ENCODE measurements at regions not wholly inside any gene's neighbourhood (a gene's known extent, or its start where the extent isn't known, plus 50 kb on each side); places are given as distances from the start of the nearest gene placed in this dataset.

- no peak overlapping the region for H3K27ac Mint-ChIP-seq
- peaks cover 5% of the 10 kb centered on the region for H3K9me3 Mint-ChIP-seq
- H3K4me1 Mint-ChIP-seq (ENCODE audit: low read depth): no peaks in the 10 kb centered on the region
- no peaks in the 10 kb centered on the region for H3K36me3 Mint-ChIP-seq (ENCODE audit: low read depth)
- H3K27me3 Mint-ChIP-seq: no peaks in the 10 kb centered on the region
- no peak for DNase-seq
- no peak overlapping the region for H3K4me3 Mint-ChIP-seq
Measured at GRCh38 chr4:181507938-181508337, 735.3 kb upstream of the TENM3 start.

GRCh38 chr4:181508601-181509000 is 734.6 kb upstream of the TENM3 start:
- Mint-ChIP-seq H3K4me1 (ENCODE audit: low read depth) (no peaks in the 10 kb centered on the region), H3K4me3 (no peak overlapping the region), H3K9me3 (peaks cover 5% of the 10 kb centered on the region), H3K27me3 (no peaks in the 10 kb centered on the region), H3K36me3 (ENCODE audit: low read depth) (no peaks in the 10 kb centered on the region), H3K27ac (no peak overlapping the region)
- DNase-seq: no peak

- no peaks in the 10 kb centered on the region for H3K36me3 Mint-ChIP-seq (ENCODE audit: low read depth)
- H3K4me1 Mint-ChIP-seq (ENCODE audit: low read depth): no peaks in the 10 kb centered on the region
- no peak for DNase-seq
- no peak overlapping the region for H3K4me3 Mint-ChIP-seq
- peaks cover 5% of the 10 kb centered on the region for H3K9me3 Mint-ChIP-seq
- H3K27ac Mint-ChIP-seq: no peak overlapping the region
- H3K27me3 Mint-ChIP-seq: no peaks in the 10 kb centered on the region
Measured at GRCh38 chr4:181509073-181509472, 734.1 kb upstream of the TENM3 start.

- no peak for DNase-seq
- no peaks in the 10 kb centered on the region for H3K4me1 Mint-ChIP-seq (ENCODE audit: low read depth)
- H3K36me3 Mint-ChIP-seq (ENCODE audit: low read depth): no peaks in the 10 kb centered on the region
- no peak overlapping the region for H3K27ac Mint-ChIP-seq
- peaks cover 13% of the 10 kb centered on the region for H3K9me3 Mint-ChIP-seq
- no peaks in the 10 kb centered on the region for H3K27me3 Mint-ChIP-seq
- no peak overlapping the region for H3K4me3 Mint-ChIP-seq
Measured at GRCh38 chr4:181517491-181517890, 725.7 kb upstream of the TENM3 start.

GRCh38 chr4:181520790-181521189 is 722.4 kb upstream of the TENM3 start:
- H3K9me3 Mint-ChIP-seq: peaks cover 10% of the 10 kb centered on the region
- no peaks in the 10 kb centered on the region for H3K27me3 Mint-ChIP-seq
- DNase-seq: no peak
- H3K4me3 Mint-ChIP-seq: no peak overlapping the region
- no peaks in the 10 kb centered on the region for H3K36me3 Mint-ChIP-seq (ENCODE audit: low read depth)
- H3K27ac Mint-ChIP-seq: no peak overlapping the region
- H3K4me1 Mint-ChIP-seq (ENCODE audit: low read depth): no peaks in the 10 kb centered on the region

- Mint-ChIP-seq H3K4me3 (no peak overlapping the region), H3K4me1 (ENCODE audit: low read depth) (no peaks in the 10 kb centered on the region), H3K27me3 (no peaks in the 10 kb centered on the region), H3K27ac (no peak overlapping the region), H3K36me3 (ENCODE audit: low read depth) (no peaks in the 10 kb centered on the region), H3K9me3 (peaks cover 5% of the 10 kb centered on the region)
- DNase-seq: no peak
Measured at GRCh38 chr4:181523973-181524372, 719.2 kb upstream of the TENM3 start.

- no peaks in the 10 kb centered on the region for H3K36me3 Mint-ChIP-seq (ENCODE audit: low read depth)
Measured at GRCh38 chr4:181524499-181524898, 718.7 kb upstream of the TENM3 start.

GRCh38 chr4:181525634-181526033 is 717.6 kb upstream of the TENM3 start:
- Mint-ChIP-seq H3K36me3 (ENCODE audit: low read depth) (no peaks in the 10 kb centered on the region), H3K27me3 (no peaks in the 10 kb centered on the region), H3K4me3 (no peak overlapping the region), H3K9me3 (peaks cover 5% of the 10 kb centered on the region), H3K27ac (no peak overlapping the region), H3K4me1 (ENCODE audit: low read depth) (no peaks in the 10 kb centered on the region)
- DNase-seq: no peak

More at GRCh38 chr4:181524499-181524898, 718.7 kb upstream of the TENM3 start:
- Mint-ChIP-seq H3K27ac (no peak overlapping the region), H3K27me3 (no peaks in the 10 kb centered on the region), H3K9me3 (peaks cover 5% of the 10 kb centered on the region), H3K4me1 (ENCODE audit: low read depth) (no peaks in the 10 kb centered on the region), H3K4me3 (no peak overlapping the region)
- no peak for DNase-seq

- Mint-ChIP-seq H3K4me3 (no peak overlapping the region), H3K4me1 (ENCODE audit: low read depth) (no peaks in the 10 kb centered on the region), H3K27ac (no peak overlapping the region), H3K9me3 (peaks cover under 1% of the 10 kb centered on the region), H3K27me3 (no peaks in the 10 kb centered on the region), H3K36me3 (ENCODE audit: low read depth) (no peaks in the 10 kb centered on the region)
- no peak for DNase-seq
Measured at GRCh38 chr4:181528570-181529184, 714.5 kb upstream of the TENM3 start.

- no peak overlapping the region for H3K27ac Mint-ChIP-seq
- H3K27me3 Mint-ChIP-seq: no peaks in the 10 kb centered on the region
- no peaks in the 10 kb centered on the region for H3K4me1 Mint-ChIP-seq (ENCODE audit: low read depth)
- DNase-seq: no peak
- H3K36me3 Mint-ChIP-seq (ENCODE audit: low read depth): no peaks in the 10 kb centered on the region
- H3K9me3 Mint-ChIP-seq: peaks cover 2% of the 10 kb centered on the region
- H3K4me3 Mint-ChIP-seq: no peak overlapping the region
Measured at GRCh38 chr4:181529537-181529936, 713.7 kb upstream of the TENM3 start.

- H3K36me3 Mint-ChIP-seq (ENCODE audit: low read depth): no peaks in the 10 kb centered on the region
- H3K9me3 Mint-ChIP-seq: peaks cover 9% of the 10 kb centered on the region
- H3K4me3 Mint-ChIP-seq: no peak overlapping the region
- H3K27ac Mint-ChIP-seq: no peak overlapping the region
- H3K27me3 Mint-ChIP-seq: no peaks in the 10 kb centered on the region
- no peak for DNase-seq
- H3K4me1 Mint-ChIP-seq (ENCODE audit: low read depth): no peaks in the 10 kb centered on the region
Measured at GRCh38 chr4:181536196-181536746, 706.9 kb upstream of the TENM3 start.

GRCh38 chr4:181536811-181537434 is 706.3 kb upstream of the TENM3 start:
- Mint-ChIP-seq H3K36me3 (ENCODE audit: low read depth) (no peaks in the 10 kb centered on the region), H3K27me3 (no peaks in the 10 kb centered on the region), H3K4me3 (no peak overlapping the region), H3K9me3 (peaks cover 13% of the 10 kb centered on the region), H3K4me1 (ENCODE audit: low read depth) (no peaks in the 10 kb centered on the region), H3K27ac (no peak overlapping the region)
- no peak for DNase-seq

GRCh38 chr4:181538431-181538830 is 704.8 kb upstream of the TENM3 start:
- Mint-ChIP-seq H3K36me3 (ENCODE audit: low read depth) (no peaks in the 10 kb centered on the region), H3K4me3 (no peak overlapping the region), H3K4me1 (ENCODE audit: low read depth) (no peaks in the 10 kb centered on the region), H3K27me3 (no peaks in the 10 kb centered on the region), H3K9me3 (peaks cover 13% of the 10 kb centered on the region), H3K27ac (no peak overlapping the region)
- DNase-seq: no peak

- no peak for DNase-seq
- H3K27ac Mint-ChIP-seq: no peak overlapping the region
Measured at GRCh38 chr4:181541396-181541795, 701.8 kb upstream of the TENM3 start.

GRCh38 chr4:181548873-181549575 is 694.2 kb upstream of the TENM3 start:
- no peaks in the 10 kb centered on the region for H3K27me3 Mint-ChIP-seq
- H3K27ac Mint-ChIP-seq: no peak overlapping the region
- H3K36me3 Mint-ChIP-seq (ENCODE audit: low read depth): no peaks in the 10 kb centered on the region
- no peak for DNase-seq
- no peaks in the 10 kb centered on the region for H3K4me1 Mint-ChIP-seq (ENCODE audit: low read depth)
- peaks cover 4% of the 10 kb centered on the region for H3K9me3 Mint-ChIP-seq
- H3K4me3 Mint-ChIP-seq: no peak overlapping the region

More at GRCh38 chr4:181541396-181541795, 701.8 kb upstream of the TENM3 start:
- Mint-ChIP-seq H3K36me3 (ENCODE audit: low read depth) (no peaks in the 10 kb centered on the region), H3K4me1 (ENCODE audit: low read depth) (no peaks in the 10 kb centered on the region), H3K9me3 (peaks cover 4% of the 10 kb centered on the region), H3K27me3 (no peaks in the 10 kb centered on the region), H3K4me3 (no peak overlapping the region)
